Sigmoid colon (tissue), 6 donors: ENCODE measurements at regions not wholly inside any gene's neighbourhood (a gene's known extent, or its start where the extent isn't known, plus 50 kb on each side); places are given as distances from the start of the nearest gene placed in this dataset.

Source experiments
- DNase-seq: peaks from one replicate; pipeline ENCODE4 v3.0.0-alpha.2; 2019
- H3K27ac ChIP-seq, 4 donors: fragments of 200-600 bp; sonication (generic); one replicate each; pipeline ENCODE4 v1.5.1; 2016 to 2019; ENCODE audit warnings: mild to moderate bottlenecking in 1 of 4
- H3K27me3 ChIP-seq, 3 donors: fragments of 200-600 bp; sonication (generic); one replicate each; pipeline ENCODE4 v1.5.1; 2019; ENCODE audit warnings: mild to moderate bottlenecking in 1 of 3
- H3K36me3 ChIP-seq, 4 donors: fragments of 200-600 bp; sonication (generic); one replicate each; pipeline ENCODE4 v1.5.1; 2016 to 2019
- H3K4me1 ChIP-seq, 4 donors: fragments of 200-600 bp; sonication (generic); one replicate each; pipeline ENCODE4 v1.5.1; 2017 to 2019
- H3K4me3 ChIP-seq, 4 donors: fragments of 200-600 bp; sonication (generic); one replicate each; pipeline ENCODE4 v1.5.1; 2017 to 2019; ENCODE audit warnings: mild to moderate bottlenecking in 2 of 4, moderate library complexity in 1 of 4
- H3K9me3 ChIP-seq, 4 donors: fragments of 200-600 bp in 3 of 4; sonication (generic) in 3 of 4; one replicate each; pipeline versions ENCODE4 v1.5.1 to v1.6.1; 2013 to 2019
- EP300 ChIP-seq, 4 donors: sonication (generic); formaldehyde crosslinking; IDR thresholded peaks; one replicate each; pipeline ENCODE4 v1.6.1; 2017; ENCODE audit warnings: antibody characterized with exemption in 4 of 4
- POLR2A ChIP-seq, 2 donors: fragments of 450-650 bp; IDR thresholded peaks; one replicate each; pipeline ENCODE4 v1.6.1; 2016; ENCODE audit warnings: antibody characterized with exemption in 2 of 2, mild to moderate bottlenecking in 2 of 2, moderate library complexity in 2 of 2
- POLR2AphosphoS5 ChIP-seq, 4 donors: sonication (generic); formaldehyde crosslinking; IDR thresholded peaks; one replicate each; pipeline ENCODE4 v1.6.1; 2017; ENCODE audit warnings: antibody characterized with exemption in 4 of 4
- WGBS, 2 donors: extraction: QIAGEN DNeasy Blood & Tissue Kit; methylation state at CpG; one replicate each; pipeline ENCODE4 v1.1.7; 2013; 5-methylcytosine and 5-hydroxymethylcytosine counted together
- intact Hi-C: fragments of 100-400 bp; cut with DNase I; formaldehyde crosslinking; loops from one replicate; pipeline ENCODE4 v1.15.1; 2023
- TF ChIP-seq, protein P1 (sequence below), 4 experiments: fragments of 450-650 bp in 3 of 4; fragments of 200-600 bp in 1 of 4; IDR thresholded peaks; one replicate each; pipeline ENCODE4 v1.5.1; 2016 to 2019; ENCODE audit warnings: antibody characterized with exemption in 4 of 4, mild to moderate bottlenecking in 3 of 4, moderate library complexity in 2 of 4
- donor health status: healthy with polysubstance abuse.
- donor health status: healthy.

DNA sequence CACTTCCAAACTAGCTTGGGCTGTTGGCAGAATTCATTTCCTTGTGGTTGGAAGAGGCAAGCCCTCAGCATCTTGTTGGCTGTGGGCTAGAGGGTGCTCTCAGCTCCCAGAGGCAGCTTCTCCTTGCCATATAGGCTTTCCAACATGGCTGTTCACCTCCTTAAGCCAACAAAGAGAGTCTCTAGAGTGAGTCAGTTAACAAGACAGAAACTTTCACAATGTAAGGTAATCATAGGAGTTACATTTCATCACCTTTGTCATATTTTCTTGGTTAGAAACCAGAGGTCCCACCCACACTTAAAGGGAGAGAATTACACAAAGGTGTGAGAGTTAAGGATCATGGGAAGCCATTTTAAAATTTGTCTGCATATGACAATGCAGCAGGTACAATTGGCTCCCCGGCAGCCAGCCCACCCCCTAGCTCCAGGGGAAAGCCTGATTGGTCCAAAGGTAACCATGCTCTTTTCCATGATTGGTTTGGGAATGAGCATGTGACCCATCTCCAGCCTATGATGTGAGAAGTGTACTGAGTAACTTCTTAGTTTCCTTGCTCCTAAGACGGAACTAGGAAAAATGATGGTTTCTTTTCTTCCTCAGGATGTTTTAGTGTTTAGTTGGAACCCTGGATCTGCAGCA is 109.8 kb upstream of the MSX2 start:
- Histone ChIP-seq H3K27ac (no peak overlapping the region), H3K27me3 (peaks cover 0 to 3% (median 0%) of the 10 kb centered on the region in 3 donors), H3K36me3 (no peaks in the 10 kb centered on the region), H3K4me3 (no peak overlapping the region), H3K4me1 (no peaks in the 10 kb centered on the region), H3K9me3 (peaks cover 0 to 3% (median 0%) of the 10 kb centered on the region in 4 donors)
- intact Hi-C loops: no loop called here
- TF ChIP-seq, protein P1, sequence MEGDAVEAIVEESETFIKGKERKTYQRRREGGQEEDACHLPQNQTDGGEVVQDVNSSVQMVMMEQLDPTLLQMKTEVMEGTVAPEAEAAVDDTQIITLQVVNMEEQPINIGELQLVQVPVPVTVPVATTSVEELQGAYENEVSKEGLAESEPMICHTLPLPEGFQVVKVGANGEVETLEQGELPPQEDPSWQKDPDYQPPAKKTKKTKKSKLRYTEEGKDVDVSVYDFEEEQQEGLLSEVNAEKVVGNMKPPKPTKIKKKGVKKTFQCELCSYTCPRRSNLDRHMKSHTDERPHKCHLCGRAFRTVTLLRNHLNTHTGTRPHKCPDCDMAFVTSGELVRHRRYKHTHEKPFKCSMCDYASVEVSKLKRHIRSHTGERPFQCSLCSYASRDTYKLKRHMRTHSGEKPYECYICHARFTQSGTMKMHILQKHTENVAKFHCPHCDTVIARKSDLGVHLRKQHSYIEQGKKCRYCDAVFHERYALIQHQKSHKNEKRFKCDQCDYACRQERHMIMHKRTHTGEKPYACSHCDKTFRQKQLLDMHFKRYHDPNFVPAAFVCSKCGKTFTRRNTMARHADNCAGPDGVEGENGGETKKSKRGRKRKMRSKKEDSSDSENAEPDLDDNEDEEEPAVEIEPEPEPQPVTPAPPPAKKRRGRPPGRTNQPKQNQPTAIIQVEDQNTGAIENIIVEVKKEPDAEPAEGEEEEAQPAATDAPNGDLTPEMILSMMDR (IDR thresholded peaks at IDR 0.05): no peak
- TF ChIP-seq POLR2A (IDR thresholded peaks at IDR 0.05) (no peak), POLR2AphosphoS5 (IDR thresholded peaks at IDR 0.05) (no peak), EP300 (IDR thresholded peaks at IDR 0.05) (no peak)
- DNase-seq: no peak
- 93 to 97% methylated on average over 2 of the region's 2 CpGs for WGBS, 2 donors

DNA sequence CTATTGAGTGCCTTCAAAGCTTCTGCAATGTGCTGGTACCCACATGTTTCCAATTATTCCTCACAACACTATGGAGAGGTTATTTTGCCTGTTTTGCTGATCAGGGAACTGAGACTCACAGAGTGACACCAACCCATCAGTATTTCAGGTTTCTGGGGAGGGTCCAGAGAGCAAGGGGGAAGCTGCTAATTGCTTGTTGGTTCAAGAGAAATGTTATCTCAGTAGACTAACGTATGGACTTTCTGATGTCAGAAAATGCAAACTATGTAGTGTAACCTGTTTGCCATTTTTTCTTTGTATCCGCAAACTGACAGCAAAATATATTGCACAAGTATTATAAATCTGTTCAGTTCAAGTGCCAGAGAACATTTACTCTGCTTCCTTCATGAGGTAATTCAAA is 108.3 kb upstream of the MSX2 start:
- H3K27me3 ChIP-seq: peaks cover 0 to 5% (median 0%) of the 10 kb centered on the region in 3 donors
- H3K4me3 ChIP-seq: no peak overlapping the region
- H3K36me3 ChIP-seq: no peaks in the 10 kb centered on the region
- H3K4me1 ChIP-seq: no peaks in the 10 kb centered on the region
- peaks cover 0 to 3% (median 0%) of the 10 kb centered on the region in 4 donors for H3K9me3 ChIP-seq
- intact Hi-C loops: no loop called here
- no peak overlapping the region for H3K27ac ChIP-seq
- 49 to 51% methylated on average over 2 of the region's 2 CpGs for WGBS, 2 donors
- TF ChIP-seq POLR2A (IDR thresholded peaks at IDR 0.05) (no peak), POLR2AphosphoS5 (IDR thresholded peaks at IDR 0.05) (no peak), EP300 (IDR thresholded peaks at IDR 0.05) (no peak)
- TF ChIP-seq, protein P1 (IDR thresholded peaks at IDR 0.05): no peak
- no peak for DNase-seq

DNA sequence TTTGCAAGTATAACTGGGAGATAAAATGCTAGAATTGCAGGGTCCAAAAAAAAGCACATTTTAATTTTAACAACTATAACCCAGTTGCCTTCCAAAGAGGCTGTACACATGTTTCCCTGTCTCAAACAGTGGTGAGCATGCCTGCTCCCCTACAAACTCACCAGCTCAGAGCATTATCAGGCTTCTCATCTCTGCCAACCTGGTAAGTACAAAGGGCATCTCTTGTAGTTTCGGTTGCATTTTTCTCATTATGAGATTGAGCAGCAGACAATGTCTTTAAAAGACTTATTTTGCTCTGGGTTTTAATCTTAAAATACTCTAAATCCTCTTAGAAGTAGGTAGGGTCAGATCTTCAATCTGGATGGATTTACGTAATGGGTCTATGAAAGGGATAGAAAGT is 107.1 kb upstream of the MSX2 start:
- Histone ChIP-seq H3K27ac (no peak overlapping the region), H3K4me1 (no peaks in the 10 kb centered on the region), H3K27me3 (peaks cover 0 to 8% (median 0%) of the 10 kb centered on the region in 3 donors), H3K36me3 (no peaks in the 10 kb centered on the region), H3K9me3 (peaks cover 0 to 3% (median 0%) of the 10 kb centered on the region in 4 donors), H3K4me3 (no peak overlapping the region)
- WGBS, 2 donors: 58 to 89% methylated on average over 2 of the region's 2 CpGs
- intact Hi-C loops: no loop called here
- DNase-seq: no peak
- TF ChIP-seq POLR2AphosphoS5 (IDR thresholded peaks at IDR 0.05): no peak
- TF ChIP-seq, protein P1 (IDR thresholded peaks at IDR 0.05): no peak
- TF ChIP-seq EP300 (IDR thresholded peaks at IDR 0.05): no peak
- no peak for TF ChIP-seq POLR2A (IDR thresholded peaks at IDR 0.05)

DNA sequence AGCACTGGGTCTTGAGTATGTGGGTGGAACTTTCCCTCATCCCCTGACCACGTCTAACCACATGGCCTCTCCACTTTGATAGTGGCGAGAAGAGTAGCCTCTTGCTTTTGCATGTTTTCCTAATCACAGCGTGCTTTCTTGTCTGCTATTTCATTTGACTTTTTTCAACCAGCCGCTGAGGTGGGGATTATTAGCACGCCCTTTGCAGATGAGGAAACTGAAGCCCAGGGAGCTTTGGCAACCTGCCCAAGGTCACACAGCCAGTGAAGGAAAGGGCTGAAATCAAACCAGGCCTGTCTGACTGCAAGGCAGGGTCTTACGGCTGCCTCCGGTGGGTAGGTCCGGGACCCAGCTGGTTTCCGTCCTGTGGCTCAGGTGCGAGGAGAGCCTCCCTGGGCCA is 106.5 kb upstream of the MSX2 start:
- Histone ChIP-seq H3K27me3 (peaks cover 0 to 8% (median 0%) of the 10 kb centered on the region in 3 donors), H3K9me3 (peaks cover 0 to 3% (median 0%) of the 10 kb centered on the region in 4 donors), H3K36me3 (no peaks in the 10 kb centered on the region), H3K4me3 (no peak overlapping the region), H3K4me1 (no peaks in the 10 kb centered on the region), H3K27ac (no peak overlapping the region)
- WGBS, 2 donors: 68 to 80% methylated on average over 10 of the region's 10 CpGs
- intact Hi-C loops: no loop called here
- TF ChIP-seq, protein P1 (IDR thresholded peaks at IDR 0.05): no peak
- TF ChIP-seq EP300 (IDR thresholded peaks at IDR 0.05) (no peak), POLR2A (IDR thresholded peaks at IDR 0.05) (no peak)
- DNase-seq: no peak

DNA sequence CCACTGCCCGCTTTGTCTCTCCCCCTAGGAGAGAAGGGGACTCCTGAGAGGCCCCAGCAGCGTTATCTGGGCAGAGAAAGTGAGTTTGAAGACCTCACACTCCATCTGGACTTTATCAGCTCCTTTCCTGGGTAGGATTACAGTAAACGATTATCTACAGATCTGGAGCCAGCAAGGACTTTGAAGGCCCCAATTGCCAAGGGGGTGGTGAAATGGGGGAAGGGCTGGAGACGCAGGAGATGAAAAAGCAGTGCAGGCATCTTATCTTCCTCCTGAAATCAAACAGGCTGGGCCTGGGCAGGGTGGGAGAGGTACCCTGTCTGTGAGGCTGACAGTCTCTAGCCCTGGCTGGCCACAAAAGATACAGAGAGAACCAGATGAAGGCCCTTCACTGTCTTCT is 105.8 kb upstream of the MSX2 start:
- WGBS, 2 donors: 58 to 64% methylated on average over 4 of the region's 4 CpGs

More for the DNA sequence above, 105.8 kb upstream of the MSX2 start:
- DNase-seq: no peak
- intact Hi-C loops: no loop called here
- TF ChIP-seq EP300 (IDR thresholded peaks at IDR 0.05): no peak
- TF ChIP-seq, protein P1 (IDR thresholded peaks at IDR 0.05): no peak
- Histone ChIP-seq H3K27me3 (peaks cover 0 to 8% (median 0%) of the 10 kb centered on the region in 3 donors), H3K9me3 (peaks cover 0 to 3% (median 0%) of the 10 kb centered on the region in 4 donors), H3K4me1 (no peaks in the 10 kb centered on the region), H3K36me3 (no peaks in the 10 kb centered on the region), H3K4me3 (no peak overlapping the region), H3K27ac (no peak overlapping the region)
